ENCODE measurements at regions not wholly inside any gene's neighbourhood (a gene's known extent, or its start where the extent isn't known, plus 50 kb on each side); places are given as distances from the start of the nearest gene placed in this dataset.

GRCh38 chr2:5359397-5359796, 332.8 kb upstream of the SOX11 start:
- Histone ChIP-seq H3K4me2 (ENCODE audit: insufficient read depth, low read length) (no peak overlapping the region), H2AFZ (ENCODE audit: low read length) (no peak overlapping the region), H4K20me1 (ENCODE audit: insufficient read depth, low read length) (no peaks in the 10 kb centered on the region), H3K9me3 (ENCODE audit: low read depth, low read length) (peaks cover 6% of the 10 kb centered on the region), H3K27me3 (ENCODE audit: insufficient read depth, low read length) (no peaks in the 10 kb centered on the region), H3K36me3 (ENCODE audit: insufficient read depth, low read length) (no peaks in the 10 kb centered on the region), H3K79me2 (ENCODE audit: insufficient read depth, low read length) (no peaks in the 10 kb centered on the region), H3K27ac (ENCODE audit: low read depth, low read length) (no peak overlapping the region), H3K4me3 (ENCODE audit: insufficient read depth, low read length) (no peak overlapping the region), H3K4me1 (ENCODE audit: insufficient read depth, low read length) (no peaks in the 10 kb centered on the region)
- DNase-seq (ENCODE audit: insufficient read length, low spot score, missing footprints): no peak
- TF ChIP-seq, protein P1, sequence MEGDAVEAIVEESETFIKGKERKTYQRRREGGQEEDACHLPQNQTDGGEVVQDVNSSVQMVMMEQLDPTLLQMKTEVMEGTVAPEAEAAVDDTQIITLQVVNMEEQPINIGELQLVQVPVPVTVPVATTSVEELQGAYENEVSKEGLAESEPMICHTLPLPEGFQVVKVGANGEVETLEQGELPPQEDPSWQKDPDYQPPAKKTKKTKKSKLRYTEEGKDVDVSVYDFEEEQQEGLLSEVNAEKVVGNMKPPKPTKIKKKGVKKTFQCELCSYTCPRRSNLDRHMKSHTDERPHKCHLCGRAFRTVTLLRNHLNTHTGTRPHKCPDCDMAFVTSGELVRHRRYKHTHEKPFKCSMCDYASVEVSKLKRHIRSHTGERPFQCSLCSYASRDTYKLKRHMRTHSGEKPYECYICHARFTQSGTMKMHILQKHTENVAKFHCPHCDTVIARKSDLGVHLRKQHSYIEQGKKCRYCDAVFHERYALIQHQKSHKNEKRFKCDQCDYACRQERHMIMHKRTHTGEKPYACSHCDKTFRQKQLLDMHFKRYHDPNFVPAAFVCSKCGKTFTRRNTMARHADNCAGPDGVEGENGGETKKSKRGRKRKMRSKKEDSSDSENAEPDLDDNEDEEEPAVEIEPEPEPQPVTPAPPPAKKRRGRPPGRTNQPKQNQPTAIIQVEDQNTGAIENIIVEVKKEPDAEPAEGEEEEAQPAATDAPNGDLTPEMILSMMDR (IDR thresholded peaks at IDR 0.05; ENCODE audit: extremely low read depth, low read depth, low read length): no peak

- Histone ChIP-seq H4K20me1 (ENCODE audit: insufficient read depth, low read length) (no peaks in the 10 kb centered on the region), H3K9me3 (ENCODE audit: low read depth, low read length) (peaks cover 6% of the 10 kb centered on the region), H2AFZ (ENCODE audit: low read length) (no peak overlapping the region), H3K79me2 (ENCODE audit: insufficient read depth, low read length) (no peaks in the 10 kb centered on the region), H3K36me3 (ENCODE audit: insufficient read depth, low read length) (no peaks in the 10 kb centered on the region), H3K4me1 (ENCODE audit: insufficient read depth, low read length) (no peaks in the 10 kb centered on the region), H3K27ac (ENCODE audit: low read depth, low read length) (no peak overlapping the region), H3K4me2 (ENCODE audit: insufficient read depth, low read length) (no peak overlapping the region), H3K27me3 (ENCODE audit: insufficient read depth, low read length) (no peaks in the 10 kb centered on the region), H3K4me3 (ENCODE audit: insufficient read depth, low read length) (no peak overlapping the region)
- TF ChIP-seq, protein P1 (IDR thresholded peaks at IDR 0.05; ENCODE audit: extremely low read depth, low read depth, low read length): no peak
- no peak for DNase-seq (ENCODE audit: insufficient read length, low spot score, missing footprints)
Observed at GRCh38 chr2:5360081-5360480, 332.1 kb upstream of the SOX11 start.

DNA sequence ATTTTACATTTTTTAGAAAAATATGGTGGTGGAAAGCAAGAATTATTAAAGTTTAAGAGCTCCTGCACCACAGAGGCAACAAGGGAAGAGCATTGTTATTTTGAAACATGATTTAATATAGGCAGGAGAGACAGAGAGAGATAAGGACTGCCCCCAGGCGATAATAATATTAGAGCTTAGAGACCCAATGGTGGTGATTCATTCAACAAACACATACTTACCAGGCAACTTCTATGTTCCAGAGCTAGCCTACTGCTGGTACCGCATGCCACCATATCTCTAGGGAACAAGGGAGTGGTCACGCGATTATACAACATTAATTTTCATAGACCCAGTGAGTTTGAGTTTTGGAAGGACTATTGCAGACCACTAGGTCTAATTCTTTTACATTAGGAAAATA, 327.8 kb upstream of the SOX11 start:
- H4K20me1 ChIP-seq (ENCODE audit: insufficient read depth, low read length): no peaks in the 10 kb centered on the region
- TF ChIP-seq, protein P1 (IDR thresholded peaks at IDR 0.05; ENCODE audit: extremely low read depth, low read depth, low read length): no peak
- no peak overlapping the region for H3K4me2 ChIP-seq (ENCODE audit: insufficient read depth, low read length)
- H3K9me3 ChIP-seq (ENCODE audit: low read depth, low read length): peaks cover 3% of the 10 kb centered on the region
- H2AFZ ChIP-seq (ENCODE audit: low read length): no peak overlapping the region
- H3K79me2 ChIP-seq (ENCODE audit: insufficient read depth, low read length): no peaks in the 10 kb centered on the region
- H3K36me3 ChIP-seq (ENCODE audit: insufficient read depth, low read length): no peaks in the 10 kb centered on the region
- no peak overlapping the region for H3K4me3 ChIP-seq (ENCODE audit: insufficient read depth, low read length)
- DNase-seq (ENCODE audit: insufficient read length, low spot score, missing footprints): no peak
- no peaks in the 10 kb centered on the region for H3K4me1 ChIP-seq (ENCODE audit: insufficient read depth, low read length)
- H3K27me3 ChIP-seq (ENCODE audit: insufficient read depth, low read length): no peaks in the 10 kb centered on the region
- H3K27ac ChIP-seq (ENCODE audit: low read depth, low read length): no peak overlapping the region

DNA sequence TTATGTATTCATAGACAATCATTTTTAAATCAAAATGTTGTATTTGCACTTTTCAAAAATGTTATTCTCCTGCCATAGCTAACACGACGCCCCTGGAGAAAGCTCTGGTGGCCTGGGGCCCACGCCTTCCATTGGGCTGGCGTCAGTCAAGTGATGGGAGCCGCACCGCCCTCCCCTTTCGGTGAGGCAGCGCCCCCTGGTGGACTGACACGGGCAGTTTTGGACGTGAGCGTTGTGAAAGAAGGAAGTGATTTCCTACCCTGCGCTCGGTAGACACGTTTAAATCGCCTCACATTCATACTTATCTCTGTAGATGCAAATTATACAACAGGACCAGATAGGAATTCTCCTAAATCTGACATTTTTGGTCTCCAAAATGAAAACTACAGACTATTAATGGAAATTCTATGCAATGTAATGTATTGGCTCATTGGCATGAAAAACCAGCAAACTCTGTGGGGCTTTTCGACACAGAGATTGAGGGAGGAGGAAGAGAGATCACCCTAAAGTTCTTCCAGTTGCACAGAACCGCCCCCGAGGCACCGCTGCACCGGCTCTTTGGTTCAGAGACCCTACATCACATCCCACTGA, 326.2 kb upstream of the SOX11 start:
- H3K27me3 ChIP-seq (ENCODE audit: insufficient read depth, low read length): no peaks in the 10 kb centered on the region
- no peaks in the 10 kb centered on the region for H3K9me3 ChIP-seq (ENCODE audit: low read depth, low read length)
- no peak overlapping the region for H3K4me3 ChIP-seq (ENCODE audit: insufficient read depth, low read length)
- no peak overlapping the region for H2AFZ ChIP-seq (ENCODE audit: low read length)
- TF ChIP-seq, protein P1 (IDR thresholded peaks at IDR 0.05; ENCODE audit: extremely low read depth, low read depth, low read length): peak; percentile 42
- no peaks in the 10 kb centered on the region for H3K36me3 ChIP-seq (ENCODE audit: insufficient read depth, low read length)
- no peak overlapping the region for H3K4me2 ChIP-seq (ENCODE audit: insufficient read depth, low read length)
- H4K20me1 ChIP-seq (ENCODE audit: insufficient read depth, low read length): no peaks in the 10 kb centered on the region
- no peak overlapping the region for H3K27ac ChIP-seq (ENCODE audit: low read depth, low read length)
- DNase-seq (ENCODE audit: insufficient read length, low spot score, missing footprints): peak; percentile 69
- H3K79me2 ChIP-seq (ENCODE audit: insufficient read depth, low read length): no peaks in the 10 kb centered on the region
- no peaks in the 10 kb centered on the region for H3K4me1 ChIP-seq (ENCODE audit: insufficient read depth, low read length)
